ENCODE measurements at regions not wholly inside any gene's neighbourhood (a gene's known extent, or its start where the extent isn't known, plus 50 kb on each side); places are given as distances from the start of the nearest gene placed in this dataset.

DNA sequence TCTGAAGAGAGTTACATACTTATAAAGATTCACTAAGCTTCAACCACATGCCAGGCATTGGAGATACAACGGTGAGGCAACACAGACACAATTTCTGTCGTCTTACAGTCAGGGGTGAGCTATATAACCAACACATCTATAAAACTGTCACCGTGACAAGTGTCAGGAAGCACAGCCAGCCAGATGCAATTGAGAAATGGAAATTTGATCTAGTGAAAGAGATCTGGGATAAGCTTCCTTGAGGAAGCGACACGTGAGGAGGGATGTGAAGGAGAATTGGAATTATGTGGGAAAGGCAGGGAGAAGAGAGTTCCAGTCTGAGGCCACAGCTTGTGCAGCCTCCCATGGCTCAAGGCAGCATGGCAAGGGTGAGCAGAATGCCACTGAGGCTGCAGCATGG, 50.9 kb upstream of the ZNF354B start:
- DNase-seq, result no peak

DNA sequence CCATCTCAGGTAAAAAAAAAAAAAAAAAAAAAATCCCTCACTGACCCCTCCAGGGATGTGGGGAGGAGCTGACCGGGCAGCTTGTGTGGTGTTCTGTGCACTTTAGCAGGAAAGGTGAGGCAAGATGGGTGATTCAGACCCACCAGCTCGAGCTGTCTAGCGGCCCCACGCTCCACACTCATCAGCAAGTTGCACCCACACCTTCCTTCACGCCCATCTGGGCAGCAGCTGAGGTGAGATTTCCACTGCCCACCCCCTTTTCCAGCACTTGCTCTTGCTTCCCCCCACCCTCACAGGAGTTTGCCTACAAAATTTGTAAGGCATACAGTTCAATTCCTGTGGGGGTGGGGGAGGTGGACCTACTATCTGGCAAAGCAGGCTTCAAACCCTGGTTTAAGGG, 58.7 kb upstream of the ZNF354B start:
- no peak for DNase-seq
- TF ChIP-seq GATA1 (IDR thresholded peaks at IDR 0.05; ENCODE audit: low read depth, low read length), result no peak
- TF ChIP-seq POLR2A (IDR thresholded peaks at IDR 0.05; ENCODE audit: low read length), result no peak

More for the DNA sequence above, 50.9 kb upstream of the ZNF354B start:
- TF ChIP-seq GATA1 (IDR thresholded peaks at IDR 0.05; ENCODE audit: low read depth, low read length), result no peak
- no peak for TF ChIP-seq POLR2A (IDR thresholded peaks at IDR 0.05; ENCODE audit: low read length)

DNA sequence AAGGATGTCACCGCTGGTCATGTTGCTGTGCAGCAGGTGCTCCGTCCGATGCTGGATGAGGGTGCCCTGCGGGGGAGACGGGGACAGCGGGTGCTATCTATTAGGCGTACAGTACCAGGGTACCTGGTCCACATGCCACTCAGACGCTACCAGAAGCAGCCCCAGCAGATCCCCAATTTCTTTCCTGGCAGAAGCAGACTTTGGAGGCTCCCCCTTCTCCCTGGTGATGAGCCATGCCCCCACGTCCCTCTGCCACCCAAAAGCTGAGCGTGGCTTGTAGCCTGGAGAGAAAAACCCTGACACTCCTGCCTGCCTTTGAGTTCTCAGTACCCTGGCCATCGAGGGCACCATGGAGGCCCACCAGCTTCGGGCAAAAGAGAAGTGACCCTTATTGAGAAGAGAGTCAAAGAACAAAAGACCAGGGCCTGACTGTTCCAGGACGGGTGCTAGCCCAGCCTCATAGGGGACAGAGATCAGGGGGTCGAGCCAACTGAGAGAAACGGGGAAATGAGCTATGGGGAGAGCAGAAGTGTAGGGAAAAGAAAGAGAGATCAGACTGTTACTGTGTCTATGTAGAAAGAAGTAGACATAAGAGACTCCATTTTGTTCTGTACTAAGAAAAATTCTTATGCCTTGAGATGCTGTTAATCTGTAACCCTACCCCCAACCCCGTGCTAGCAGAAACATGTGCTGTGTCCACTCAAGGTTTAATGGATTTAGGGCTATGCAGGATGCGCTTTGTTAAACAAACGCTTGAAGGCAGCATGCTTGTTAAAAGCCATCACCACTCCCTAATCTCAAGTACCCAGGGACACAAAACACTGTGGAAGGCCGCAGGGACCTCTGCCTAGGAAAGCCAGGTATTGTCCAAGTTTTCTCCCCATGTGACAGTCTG, 62.0 kb upstream of the ZNF354B start:
- DNase-seq, result no peak
- no peak for TF ChIP-seq POLR2A (IDR thresholded peaks at IDR 0.05; ENCODE audit: low read length)
- TF ChIP-seq GATA1 (IDR thresholded peaks at IDR 0.05; ENCODE audit: low read depth, low read length), result no peak

DNA sequence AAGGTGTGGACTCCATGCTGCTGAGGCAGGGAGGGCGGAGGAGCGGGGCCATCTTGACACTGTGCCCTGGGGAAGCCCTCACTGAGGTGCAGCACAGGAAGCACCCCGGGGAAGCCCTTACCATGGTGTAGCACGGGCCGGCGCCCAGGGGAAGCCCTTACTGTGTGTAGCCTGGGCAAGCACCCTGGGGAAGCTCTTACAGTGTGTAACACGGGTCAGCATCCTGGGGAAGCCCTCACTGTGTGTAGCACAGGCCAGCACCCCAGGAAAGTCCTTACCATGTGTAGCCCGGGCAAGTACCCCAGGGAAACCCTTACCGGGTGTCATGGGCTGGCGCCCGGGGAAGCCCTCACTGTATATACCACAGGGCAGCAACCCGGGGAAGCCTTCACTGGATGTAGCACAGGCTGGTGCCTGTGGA, 62.6 kb upstream of the ZNF354B start:
- TF ChIP-seq POLR2A (IDR thresholded peaks at IDR 0.05; ENCODE audit: low read length) (no peak), GATA1 (IDR thresholded peaks at IDR 0.05; ENCODE audit: low read depth, low read length) (no peak)
- no peak for DNase-seq

DNA sequence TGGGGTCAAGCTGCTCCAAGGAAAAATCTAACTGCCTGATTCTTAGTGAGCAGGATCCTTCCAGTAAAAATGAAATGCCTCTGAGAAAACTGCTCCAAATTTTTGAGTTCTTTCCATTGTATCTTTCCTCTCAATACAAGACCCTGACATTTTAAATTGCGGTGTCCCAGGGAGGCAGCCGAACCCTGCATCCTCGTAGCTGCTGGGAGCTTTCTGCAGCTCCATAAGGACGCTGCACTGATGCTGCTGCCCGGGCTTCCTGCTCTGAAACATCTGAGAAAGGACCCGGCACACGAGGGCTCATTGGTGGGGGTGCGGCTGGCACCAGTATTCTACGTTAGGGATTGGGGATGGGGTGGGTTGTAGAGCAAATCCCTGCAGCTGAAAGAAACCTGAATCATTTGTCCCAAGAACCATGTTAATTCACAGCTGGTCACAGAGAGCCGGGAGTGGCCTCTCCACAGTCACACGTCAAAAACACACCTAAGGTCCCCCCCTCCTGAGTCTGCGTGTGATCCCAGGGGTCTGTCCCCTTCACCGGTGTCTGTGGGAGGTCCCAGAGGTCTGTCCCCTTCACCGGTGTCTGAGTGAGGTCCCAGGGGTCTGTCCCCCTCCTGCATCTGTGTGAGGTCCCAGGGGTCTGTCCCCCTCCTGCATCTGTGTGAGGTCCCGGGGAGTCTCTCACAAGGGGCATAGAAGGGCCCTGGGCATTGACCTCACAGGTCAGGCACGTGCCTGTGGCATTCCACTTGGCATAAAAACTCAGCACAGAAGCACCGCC, 63.4 kb upstream of the ZNF354B start:
- no peak for DNase-seq
- TF ChIP-seq POLR2A (IDR thresholded peaks at IDR 0.05; ENCODE audit: low read length) (no peak), GATA1 (IDR thresholded peaks at IDR 0.05; ENCODE audit: low read depth, low read length) (no peak)

DNA sequence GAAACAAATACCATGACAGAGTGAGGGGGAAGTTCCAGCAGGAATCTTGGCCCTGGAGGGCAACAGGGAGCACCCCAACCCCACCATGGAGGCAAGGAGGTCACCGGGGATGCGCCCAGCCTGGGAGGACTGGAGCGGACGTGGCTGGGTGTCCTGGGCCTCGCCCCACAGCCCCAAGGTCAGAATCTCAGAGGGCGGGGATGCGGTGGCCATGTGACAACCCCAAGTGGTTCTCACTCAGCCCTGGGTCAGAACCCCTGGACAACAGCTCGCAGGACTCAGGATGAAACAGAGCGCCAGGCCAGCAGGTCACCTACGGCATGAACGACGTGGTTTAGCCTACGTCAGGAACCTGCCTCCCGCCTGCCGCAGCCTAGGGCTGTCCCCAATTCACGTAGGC, 64.0 kb upstream of the ZNF354A start:
- no peak for TF ChIP-seq POLR2A (IDR thresholded peaks at IDR 0.05; ENCODE audit: low read length)
- TF ChIP-seq GATA1 (IDR thresholded peaks at IDR 0.05; ENCODE audit: low read depth, low read length), result no peak
- no peak for DNase-seq

DNA sequence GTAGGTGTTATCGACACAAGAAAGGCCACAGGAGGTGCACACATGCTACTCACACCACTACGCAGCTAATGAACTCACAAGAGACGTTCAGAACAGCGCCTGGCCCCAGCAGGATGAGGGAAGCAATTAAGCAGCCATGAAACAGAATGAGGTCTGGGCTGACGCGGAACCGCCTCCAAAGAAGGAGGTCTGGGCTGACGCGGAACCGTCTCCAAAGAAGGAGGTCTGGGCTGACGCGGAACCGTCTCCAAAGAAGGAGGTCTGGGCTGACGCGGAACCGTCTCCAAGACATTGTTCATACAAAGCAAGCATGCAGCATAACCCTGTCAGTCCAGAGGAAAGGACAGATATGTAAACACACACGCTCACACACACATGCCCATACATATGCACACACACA, 63.2 kb upstream of the ZNF354A start:
- TF ChIP-seq GATA1 (IDR thresholded peaks at IDR 0.05; ENCODE audit: low read depth, low read length) (no peak), POLR2A (IDR thresholded peaks at IDR 0.05; ENCODE audit: low read length) (no peak)
- no peak for DNase-seq

DNA sequence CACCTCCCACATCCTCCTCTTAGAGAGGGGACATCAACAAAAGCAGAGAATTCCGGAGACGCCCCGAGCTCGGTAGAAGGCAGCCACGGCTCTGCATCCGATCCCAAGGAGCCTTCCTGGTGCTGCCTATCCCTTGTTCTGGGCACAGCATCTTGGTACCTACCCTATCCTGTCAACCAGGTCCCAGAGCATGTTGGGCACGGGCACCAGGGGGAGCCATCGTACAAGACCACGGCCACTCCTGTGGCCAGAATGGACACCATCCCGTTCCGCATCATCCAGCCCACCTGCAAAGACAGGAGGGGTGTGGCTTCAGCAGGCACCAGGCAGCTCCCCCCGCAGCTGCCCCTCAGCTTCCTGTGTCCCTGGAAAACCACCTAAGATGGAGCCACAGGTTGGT, 62.7 kb upstream of the ZNF354A start:
- TF ChIP-seq POLR2A (IDR thresholded peaks at IDR 0.05; ENCODE audit: low read length) (no peak), GATA1 (IDR thresholded peaks at IDR 0.05; ENCODE audit: low read depth, low read length) (no peak)
- DNase-seq, result peak; percentile 14 to 34

DNA sequence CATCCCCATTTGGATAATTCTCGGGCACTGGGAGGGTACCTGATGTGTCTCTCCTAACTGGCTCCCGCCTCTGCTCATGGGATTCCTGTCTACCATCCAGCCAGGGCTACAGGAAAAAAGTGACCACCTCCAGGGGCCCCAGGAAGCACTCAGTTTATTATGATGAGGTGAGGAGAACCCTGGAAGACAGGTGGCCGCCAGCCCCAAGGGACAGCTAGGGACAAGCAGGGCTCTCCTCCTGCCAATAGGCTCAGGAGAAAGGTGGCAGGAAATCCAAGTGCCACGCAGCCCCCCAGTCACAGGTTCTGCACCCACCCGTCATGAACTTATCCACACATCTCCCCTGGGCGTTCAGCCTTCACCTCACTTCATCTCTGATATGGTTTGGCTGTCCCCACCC, 61.5 kb upstream of the ZNF354A start:
- no peak for DNase-seq
- TF ChIP-seq GATA1 (IDR thresholded peaks at IDR 0.05; ENCODE audit: low read depth, low read length) (no peak), POLR2A (IDR thresholded peaks at IDR 0.05; ENCODE audit: low read length) (no peak)

DNA sequence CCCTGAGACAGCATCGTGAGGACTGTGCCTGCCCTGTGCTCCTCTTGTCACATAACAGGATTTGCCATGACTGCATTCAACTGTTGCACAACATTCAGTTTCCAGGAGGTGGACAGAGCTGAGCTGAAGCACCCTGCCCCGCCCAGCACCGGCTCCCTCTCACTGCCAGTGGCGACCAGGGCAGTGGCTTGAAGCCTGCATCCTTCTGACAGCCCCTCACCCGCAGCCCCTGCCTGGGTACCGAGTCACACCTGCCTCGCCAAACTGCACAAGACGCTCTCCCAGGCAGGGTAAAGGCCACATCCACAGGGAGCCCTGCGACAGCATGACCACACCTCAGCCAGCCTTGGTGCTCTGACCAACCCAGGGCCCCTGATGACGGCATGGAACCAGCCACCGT, 59.9 kb upstream of the ZNF354A start:
- TF ChIP-seq POLR2A (IDR thresholded peaks at IDR 0.05; ENCODE audit: low read length) (no peak), GATA1 (IDR thresholded peaks at IDR 0.05; ENCODE audit: low read depth, low read length) (no peak)
- no peak for DNase-seq

DNA sequence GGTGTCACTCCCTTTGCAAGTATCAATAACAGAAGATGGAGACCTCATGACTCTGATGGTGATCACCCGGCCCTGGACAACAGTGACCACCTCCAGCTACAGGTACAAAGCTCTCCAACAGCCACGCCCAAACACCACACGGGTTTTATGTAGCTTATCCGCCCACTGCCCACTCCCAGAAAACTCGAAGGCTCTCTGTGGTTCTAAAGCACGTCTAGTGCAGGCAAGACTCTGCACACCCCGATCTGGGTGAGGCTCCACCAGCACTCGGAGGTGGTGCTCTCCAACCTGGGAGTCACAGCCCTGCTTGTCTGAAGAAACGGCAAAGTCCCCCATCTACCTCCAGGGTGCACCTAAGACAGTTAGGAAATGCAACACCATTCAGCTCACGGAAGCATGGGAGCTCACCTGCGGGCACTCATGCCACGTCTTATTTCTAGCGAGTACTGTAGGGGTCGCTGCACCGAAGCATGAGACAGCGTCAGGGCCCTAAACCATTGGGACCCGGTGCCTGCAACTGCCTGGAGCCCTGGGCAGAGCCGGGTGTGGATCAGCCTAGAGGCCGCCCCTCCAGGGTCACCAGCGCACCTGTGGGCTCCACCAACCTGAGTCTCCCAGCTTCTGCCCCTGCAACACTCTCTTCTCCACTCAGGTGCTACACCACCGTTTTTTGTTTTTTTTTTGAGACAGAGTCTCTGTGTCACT, 58.1 kb upstream of the ZNF354A start:
- no peak for DNase-seq
- TF ChIP-seq GATA1 (IDR thresholded peaks at IDR 0.05; ENCODE audit: low read depth, low read length) (no peak), POLR2A (IDR thresholded peaks at IDR 0.05; ENCODE audit: low read length) (no peak)

DNA sequence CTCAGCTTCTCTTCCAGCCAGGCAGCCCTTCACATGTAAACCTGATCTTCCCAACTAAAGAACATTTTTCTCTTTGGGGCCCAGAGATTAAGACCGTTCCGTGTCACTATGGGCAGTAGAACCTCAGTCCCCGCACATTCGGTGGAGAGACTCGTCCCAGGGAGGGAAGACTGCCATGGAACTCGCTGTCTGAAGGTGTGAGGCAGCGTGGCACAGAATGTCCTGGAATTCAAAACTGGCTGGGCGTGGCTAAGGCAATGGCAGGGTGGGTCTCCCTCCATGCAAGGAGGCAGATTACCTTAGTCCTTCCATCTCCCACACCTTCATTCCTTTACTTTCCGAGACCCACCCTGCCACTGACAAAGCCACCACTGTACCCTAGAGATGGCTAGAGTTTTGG, 57.4 kb upstream of the ZNF354A start:
- TF ChIP-seq POLR2A (IDR thresholded peaks at IDR 0.05; ENCODE audit: low read length) (no peak), GATA1 (IDR thresholded peaks at IDR 0.05; ENCODE audit: low read depth, low read length) (no peak)
- DNase-seq, result no peak

DNA sequence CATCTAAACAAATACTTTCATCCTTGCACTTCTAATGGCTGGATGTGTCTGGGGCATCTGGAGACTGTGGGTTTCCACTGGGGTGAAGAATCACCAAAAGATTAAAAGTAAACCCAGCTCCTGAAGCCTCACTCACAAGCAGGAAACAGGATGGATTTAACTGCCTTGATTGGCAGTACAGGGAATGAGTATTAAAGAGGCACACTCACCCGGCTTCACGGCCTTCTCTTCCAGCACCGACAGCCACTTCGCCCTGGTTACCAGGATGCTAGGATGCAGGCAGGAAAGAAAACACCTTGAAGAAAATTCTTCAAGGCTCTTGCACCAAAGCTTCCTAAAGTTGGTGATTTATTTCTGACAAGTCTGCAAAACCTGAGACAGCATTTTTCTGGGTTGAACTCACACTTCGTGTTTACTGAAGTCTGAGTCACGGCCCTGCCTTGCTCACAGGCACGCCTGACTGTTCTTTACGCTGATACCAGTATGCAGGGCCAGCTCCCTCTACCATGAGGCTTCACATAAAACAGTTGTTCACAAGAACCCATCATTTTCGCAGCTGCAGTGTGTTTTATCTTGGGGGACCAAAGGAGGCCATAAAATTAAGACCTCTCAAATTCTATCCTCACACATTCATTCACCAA, 56.5 kb upstream of the ZNF354A start:
- TF ChIP-seq POLR2A (IDR thresholded peaks at IDR 0.05; ENCODE audit: low read length), result no peak
- no peak for TF ChIP-seq GATA1 (IDR thresholded peaks at IDR 0.05; ENCODE audit: low read depth, low read length)
- DNase-seq, result no peak
